UCSD-AML1 (cell line): ENCODE measurements at regions not wholly inside any gene's neighbourhood (a gene's known extent, or its start where the extent isn't known, plus 50 kb on each side); places are given as distances from the start of the nearest gene placed in this dataset.
"Not testable (repeated sequence)": the region's sequence is repeated elsewhere in the genome, so short reads cannot be mapped to it uniquely, and the experiment has no call there.

Source experiments
- DNase-seq: peaks from one replicate; lab custom pipeline; 2025; ENCODE audit not compliant: unreplicated experiment; lab: John Stamatoyannopoulos, UW

DNA sequence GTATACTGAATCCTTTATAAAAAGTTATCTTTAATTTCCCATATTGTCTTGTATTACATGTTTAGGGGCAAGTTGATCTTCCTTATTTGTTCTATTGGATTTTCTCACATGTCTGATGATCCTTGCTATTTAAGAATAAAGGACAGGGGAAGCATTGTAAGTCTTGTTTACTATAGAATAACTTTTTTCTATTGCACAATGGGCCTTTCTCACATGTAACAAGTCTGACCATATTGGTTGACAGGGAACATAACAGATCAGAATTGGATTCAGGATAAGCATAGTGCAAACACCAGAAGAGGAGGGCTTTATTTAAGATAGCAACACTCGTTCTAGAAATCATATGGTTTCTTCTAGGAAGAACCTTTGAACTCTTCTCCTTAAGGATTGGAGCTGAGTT lies 257.9 kb upstream of the RBMS3 start:
- DNase-seq: no peak

DNA sequence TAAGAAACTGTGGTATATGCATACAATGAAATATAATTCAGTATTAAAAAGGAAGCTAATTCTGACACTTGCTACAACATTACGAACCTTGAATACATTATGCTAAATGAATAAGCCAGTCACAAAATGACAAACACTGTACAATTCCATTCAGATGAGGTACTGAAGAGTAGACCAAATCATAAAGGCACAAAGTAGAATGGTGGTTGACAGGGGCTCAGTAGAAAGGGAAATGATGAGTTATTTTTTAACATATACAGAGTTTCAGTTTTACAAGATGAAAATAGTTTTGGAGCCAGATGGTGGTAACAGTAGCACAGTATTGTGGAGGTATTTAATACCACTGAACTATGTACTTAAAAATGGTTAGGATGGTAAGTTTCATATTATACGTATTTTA lies 254.6 kb upstream of the RBMS3 start:
- no peak for DNase-seq

DNA sequence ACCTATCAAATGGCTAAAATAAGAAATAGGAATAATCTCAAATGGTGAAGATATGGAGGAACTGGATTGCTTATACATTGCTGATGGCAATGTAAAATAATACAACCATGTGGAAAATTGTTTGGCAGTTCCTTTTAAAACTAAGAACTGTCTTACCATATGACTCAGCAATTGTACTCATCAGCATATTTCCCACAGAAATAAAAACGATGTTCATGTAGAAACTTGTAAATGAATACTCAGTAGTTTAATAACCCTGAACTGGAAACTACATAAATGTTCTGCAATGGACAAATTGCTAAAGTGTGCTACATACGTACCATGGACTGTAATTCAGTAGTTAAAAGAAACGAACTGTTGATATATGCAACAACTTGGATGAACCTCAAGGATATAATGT lies 253.9 kb upstream of the RBMS3 start:
- no peak for DNase-seq

DNA sequence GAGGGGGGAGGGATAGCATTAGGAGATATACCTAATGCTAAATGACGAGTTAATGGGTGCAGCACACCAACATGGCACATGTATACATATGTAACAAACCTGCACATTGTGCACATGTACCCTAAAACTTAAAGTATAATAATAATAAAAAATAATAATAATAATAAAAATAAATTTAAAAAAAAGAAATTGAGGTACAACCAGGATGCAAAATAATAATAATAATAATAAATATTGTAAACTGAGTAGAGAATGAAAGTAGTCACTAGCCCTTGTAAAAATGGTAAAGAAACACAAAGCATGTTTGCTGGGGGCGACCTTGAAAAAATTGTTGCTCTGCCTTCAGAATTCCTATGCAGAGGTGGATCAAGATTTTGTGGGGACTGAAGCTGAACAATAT lies 249.7 kb upstream of the RBMS3 start:
- DNase-seq: not testable (repeated sequence)

DNA sequence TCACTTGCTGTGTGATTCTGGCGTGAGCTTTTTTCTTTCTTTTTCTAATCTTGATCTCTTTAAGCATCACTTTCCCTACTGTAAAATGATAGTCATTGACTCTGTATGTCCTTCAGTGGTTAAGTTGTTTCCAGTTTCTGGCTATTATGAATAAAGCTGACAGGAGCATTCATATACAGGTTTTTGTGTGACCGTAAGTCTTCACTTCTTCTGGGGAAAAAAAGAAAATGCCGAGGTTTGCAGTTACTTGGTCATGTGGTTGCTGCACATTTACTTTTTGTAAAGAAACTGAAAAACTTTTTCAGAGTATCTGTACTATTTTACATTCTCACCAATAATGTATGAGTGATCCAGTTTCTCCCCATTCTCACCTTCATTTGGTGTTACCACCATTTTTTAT lies 247.4 kb upstream of the RBMS3 start:
- DNase-seq: no peak

DNA sequence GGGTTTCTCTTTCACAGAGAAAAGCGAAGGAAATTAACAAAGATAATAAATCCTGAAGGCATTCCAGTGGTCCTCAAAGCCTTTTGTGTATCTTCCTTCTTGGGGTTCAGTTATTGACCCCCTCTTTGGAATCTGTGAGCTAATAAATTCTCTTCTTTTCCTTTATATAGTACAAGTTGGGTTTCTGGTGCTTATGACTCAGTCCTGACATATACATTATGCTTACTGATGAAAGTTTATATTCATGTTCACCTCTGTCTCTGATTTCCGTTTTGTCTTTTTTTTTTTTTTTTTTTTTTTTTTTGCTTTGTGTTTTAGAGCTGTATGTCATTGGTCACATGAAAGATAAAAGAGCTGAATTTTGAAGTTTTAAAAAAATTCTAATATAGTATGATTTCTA lies 230.7 kb upstream of the RBMS3 start:
- DNase-seq: no peak

DNA sequence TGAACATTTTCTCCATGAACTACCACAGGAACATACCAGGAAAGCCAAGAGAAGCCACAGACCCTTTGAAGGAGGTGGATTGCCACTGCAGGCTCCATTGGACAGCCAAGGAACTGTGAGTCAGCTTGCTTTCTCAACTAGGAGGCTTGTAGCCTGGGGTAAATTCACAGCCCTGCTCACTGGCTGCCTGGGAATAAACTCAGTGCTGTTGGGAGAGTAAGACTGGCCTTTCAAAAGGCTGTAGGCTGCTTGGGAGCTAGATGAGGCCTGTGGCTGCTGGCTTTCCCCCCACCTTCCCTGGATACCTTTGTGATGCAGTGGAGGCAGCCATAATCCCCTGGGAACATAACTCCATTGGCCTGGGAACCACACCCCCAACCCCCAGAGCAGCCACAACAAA lies 223.5 kb upstream of the RBMS3 start:
- no peak for DNase-seq

DNA sequence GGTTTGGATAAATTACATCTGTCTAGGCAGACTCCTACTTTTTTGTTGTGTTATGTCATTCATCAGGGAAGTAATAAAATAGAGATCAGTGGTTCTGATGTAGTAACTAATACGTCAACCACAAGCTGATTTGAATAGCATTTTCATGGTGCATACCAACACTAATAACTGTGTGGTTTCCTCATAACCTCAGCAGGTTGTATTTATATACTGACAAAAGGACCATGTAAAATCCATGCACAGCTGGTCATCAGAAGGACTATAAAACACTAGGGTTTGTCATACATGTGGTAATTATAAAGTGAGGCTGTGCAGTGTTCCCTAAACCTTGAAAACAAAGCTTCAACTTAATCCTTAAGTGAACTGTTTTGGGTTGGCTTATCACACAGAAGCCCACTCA lies 216.8 kb upstream of the RBMS3 start:
- DNase-seq: no peak

DNA sequence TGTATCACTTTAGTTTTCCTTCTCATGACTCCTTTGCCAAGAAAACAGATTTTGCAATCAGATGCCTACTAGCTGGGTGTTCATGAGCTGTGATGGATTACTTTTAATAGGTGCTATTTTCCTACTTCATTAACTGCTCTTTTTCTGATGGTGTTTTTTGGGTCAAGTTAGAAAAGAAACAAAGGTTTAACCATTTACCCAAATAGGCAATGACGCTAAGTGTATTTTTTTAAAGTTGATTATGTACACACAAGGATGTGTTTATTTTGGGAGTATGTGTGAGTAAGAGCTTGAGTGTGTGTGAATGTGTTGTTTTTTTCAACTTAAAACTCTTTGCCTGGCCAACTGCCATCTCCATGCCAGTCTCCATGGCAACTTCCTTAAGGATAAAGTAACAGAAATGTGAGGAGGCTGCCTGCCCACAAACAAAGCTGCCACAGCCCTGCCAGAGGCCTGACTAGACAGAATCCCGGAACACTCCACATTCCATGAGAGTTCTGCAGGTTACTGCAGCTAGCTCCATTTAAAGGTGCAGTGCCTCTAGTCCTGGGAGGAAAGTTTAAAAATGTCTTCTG lies 215.6 kb upstream of the RBMS3 start:
- no peak for DNase-seq

DNA sequence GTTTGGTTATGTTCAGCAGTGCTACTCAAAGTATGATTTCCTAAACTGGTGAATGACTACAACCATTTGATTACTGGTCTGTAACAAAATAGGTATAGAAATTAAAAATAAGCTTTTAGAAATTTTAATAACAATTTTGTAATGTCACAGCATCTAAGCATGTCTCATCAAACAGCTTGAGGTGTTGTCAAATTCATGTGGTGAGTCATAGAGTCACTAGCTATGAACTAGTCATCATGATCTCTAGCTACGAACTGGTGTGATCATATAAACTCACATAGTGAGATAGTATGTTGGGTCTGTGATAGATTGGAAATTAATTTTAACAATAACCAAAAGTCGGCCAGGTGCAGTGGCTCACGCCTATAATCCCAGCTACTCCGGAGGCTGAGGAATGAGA lies 213.9 kb upstream of the RBMS3 start:
- DNase-seq: no peak

DNA sequence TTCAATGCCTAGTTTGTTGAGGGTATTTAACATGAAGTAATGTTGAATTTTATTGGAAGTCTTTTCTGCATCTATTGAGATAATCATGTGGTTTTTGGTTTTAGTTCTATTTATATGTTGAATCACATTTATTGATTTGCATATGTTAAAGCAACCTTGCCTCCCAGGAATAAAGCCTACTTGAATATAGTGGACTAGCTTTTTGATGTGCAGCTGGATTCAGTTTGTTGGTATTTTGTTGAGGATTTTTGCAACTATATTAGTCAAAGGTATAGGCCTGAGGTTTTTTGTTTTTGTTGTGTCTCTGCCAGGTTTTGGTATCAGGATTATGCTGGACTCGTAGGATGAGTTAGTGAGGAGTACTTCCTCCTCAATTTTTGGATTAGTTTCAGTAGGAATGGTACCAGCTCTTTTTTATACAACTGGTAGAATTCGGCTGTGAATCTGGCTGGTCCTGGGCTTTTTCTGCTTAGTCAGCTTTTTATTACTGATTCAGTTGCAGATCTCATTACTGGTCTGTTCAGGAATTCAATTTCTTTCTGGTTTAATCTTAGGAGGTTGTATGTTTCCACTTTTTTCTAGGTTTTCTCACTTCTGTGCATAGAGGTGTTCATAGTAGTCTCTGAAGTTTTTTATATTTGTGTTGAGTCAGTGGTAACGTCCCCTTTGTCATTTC lies 209.8 kb upstream of the RBMS3 start:
- DNase-seq: no peak

DNA sequence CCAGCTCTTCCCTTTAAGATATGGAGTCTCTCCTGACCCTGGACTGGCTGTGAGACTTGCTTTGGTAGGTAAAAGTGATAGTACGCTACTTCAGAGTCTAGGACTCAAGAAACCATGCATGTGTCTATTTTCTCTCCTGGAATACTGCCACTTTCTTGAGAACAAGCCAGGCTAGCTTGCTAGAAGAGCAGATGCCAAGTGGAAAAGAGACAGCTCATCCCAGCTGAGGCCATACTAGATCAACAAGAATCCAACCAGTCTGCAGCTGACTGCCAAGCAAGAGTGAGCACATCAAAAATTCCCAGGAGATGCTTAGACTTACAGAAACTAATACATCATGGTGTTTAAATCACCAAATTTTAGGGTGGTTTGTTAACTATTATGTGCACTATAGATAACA lies 208.3 kb upstream of the RBMS3 start:
- DNase-seq: no peak

DNA sequence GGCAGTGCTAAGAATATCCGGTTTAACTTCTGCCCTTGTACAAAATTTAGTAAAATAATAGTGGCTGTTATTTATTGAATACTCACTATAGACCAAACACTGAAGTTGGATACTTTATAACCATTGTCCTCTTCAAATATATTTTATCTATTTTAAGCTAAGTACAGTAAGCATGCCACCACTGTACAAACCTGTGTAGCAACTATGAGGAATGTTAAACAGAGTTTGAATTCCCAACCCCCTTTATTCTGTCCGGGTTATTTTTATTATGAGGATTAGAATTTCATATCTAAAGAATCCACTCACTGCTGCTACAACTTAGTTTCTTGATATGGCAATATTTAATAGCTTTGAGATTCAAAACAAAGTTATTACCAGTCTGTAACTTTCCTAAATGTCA lies 203.5 kb upstream of the RBMS3 start:
- DNase-seq: no peak

DNA sequence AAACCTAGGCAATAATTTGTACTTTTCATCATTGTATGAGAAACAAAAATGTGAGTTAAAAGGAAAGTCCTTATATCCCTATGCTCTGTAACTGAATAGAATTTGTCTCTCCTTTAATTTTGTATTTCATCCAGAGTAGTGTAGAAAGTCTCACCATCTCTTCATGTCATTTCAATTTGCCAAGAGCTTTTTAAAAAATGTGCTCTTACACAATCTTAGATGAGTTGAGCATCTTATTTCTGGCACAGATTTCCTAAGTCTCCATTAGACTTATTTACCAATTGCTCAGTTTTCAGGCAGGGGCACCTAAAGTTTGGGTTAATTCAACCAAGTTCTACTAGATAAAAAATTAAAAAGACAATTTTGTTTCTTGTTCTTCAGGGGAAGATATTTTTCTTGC lies 201.5 kb upstream of the RBMS3 start:
- DNase-seq: no peak

DNA sequence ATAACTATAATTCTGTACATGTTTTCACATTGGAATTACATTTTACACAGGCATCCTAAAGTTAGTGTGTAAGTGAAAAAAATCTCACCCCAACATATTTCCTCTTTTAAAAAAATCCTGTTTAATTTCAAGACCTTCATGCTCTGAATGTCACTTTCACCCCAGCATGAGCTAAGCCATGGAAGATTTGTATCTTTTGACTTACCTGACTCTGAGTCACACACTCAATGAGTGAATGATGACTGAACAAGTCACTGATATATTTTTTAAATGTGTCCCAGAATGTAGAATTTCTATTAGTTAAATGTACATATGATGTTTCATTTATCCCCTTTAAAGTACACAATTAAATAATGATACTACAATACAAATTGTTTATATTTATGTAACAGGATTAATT lies 199.9 kb upstream of the RBMS3 start:
- DNase-seq: no peak

DNA sequence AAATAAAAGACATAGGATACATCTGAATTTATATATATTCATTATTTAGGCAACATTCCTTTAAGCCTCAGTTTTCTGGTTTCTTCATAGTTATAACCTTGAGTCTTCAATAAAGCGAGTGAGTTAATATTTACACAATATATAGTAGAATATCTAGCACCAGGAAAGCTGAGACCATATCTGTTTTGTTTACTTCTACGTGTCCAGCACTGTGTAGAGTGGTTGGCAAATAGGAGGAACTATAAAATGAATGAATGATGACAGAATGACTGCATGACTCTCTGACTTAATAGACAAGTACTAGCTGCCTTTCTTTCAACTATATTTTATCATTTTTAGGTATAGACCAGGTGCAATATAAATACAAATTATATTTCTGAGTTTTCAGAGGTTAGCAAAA lies 197.8 kb upstream of the RBMS3 start:
- DNase-seq: no peak

DNA sequence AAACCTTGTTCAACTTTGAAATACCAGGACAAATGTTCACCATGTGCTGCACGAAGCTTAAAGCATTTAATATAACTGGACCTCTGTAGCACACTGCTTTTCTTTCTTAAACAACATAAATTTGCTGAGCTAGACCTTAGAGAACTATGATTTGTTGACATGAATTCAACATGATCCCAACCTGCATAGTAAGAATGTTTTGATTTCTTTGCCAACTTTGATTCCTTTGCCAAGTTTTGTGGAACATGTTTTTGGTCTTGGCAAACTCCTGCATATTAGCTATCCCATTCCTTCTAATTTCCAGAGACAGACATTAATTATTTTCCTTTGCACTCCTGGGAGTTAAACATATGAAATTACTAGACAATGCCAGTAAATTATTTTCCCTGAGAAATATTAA lies 197.2 kb upstream of the RBMS3 start:
- no peak for DNase-seq

DNA sequence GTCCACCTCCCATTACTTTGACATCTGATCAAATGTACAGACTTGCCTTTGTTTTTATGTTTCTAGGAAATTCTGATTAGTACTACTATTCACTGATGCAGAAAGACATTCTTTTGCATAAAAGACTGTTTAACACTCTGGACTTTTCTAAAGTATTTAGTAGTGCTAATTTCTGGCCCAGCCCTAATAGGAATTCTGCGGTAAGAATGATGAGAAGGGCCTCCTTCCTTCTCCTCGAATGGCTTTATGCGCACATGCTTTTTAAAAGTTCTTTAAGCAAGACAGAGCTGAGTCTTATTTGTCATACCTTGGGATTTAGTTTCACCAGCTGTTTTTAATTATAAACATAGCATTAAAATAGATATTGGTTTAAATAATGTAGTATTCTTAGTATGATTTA lies 192.3 kb upstream of the RBMS3 start:
- no peak for DNase-seq

DNA sequence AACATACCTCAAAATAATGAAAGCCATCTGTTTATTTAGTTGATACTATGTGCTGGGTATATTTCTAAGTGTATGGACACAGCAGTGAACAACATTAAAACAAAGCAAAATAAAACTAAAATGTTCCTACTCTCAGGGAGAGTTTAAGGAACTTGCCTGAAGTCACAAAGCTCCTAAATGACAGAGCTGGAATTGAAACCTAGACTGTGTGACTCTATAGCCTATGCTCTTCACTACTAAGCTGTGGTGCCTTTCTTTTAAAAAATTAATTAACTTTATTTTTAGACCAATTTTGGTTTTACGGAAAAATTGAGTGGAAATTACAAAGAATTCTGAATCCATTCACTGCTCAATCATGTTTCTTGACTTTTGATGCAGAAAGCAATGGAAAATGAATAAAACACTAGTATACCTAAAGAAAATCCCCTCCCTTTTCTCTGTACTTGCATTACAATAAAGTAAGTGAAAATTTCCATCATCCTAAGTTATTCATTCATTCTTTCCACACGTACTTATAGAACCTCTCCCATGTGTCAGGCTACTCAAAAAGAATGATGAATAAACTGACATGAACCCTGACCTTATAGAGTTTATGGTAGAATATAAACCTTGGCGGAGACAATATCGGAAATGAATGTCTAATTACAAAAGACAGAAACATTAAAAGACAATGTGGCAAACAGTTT lies 189.8 kb upstream of the RBMS3 start:
- DNase-seq: no peak

DNA sequence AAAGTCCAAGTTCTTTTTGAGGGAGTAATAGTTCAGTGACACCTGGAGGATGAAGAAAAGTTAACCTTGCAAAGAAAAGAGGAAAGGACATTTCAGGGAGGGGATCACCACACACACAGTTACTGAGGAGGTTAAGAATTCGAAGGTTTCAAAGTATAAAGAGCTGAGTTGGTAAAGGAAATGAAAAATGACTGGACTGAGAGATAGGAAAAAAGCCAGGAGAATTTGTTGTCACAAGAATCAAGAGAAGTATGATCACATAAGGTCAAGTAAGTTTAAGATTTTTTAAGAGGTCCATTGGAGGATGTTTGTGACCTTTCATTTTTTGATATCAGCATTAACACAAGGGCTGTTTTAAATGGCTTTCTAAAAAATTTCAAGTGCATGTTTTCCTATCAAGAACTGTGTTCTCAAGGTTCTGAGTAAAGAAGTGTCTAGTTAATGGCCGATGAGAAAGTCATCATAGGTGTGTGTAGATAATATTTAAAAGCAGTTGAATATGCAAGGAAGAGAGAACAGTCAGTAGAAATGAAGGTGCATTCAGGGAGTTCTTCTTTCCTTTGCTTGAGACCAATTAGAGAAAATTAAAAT lies 189.2 kb upstream of the RBMS3 start:
- DNase-seq: no peak

DNA sequence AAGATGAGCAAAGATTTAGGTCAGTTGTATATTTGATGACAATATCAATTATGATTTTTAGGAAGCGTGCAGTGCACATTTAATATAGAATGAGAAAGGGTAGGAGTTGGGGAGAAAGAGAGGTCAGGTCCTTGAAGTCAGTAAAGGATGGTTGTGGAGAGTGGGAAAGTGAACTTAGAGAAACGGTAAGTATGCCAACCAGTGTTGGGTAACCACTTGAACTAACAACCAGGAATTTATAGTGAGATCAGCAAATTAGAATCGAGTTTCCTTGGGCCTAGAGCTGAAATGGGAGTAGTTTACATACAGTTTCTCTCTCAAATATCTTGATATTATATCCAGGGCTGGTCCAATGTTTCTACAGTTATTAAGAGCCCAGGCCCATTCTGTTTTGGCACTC lies 188.5 kb upstream of the RBMS3 start:
- DNase-seq: no peak

DNA sequence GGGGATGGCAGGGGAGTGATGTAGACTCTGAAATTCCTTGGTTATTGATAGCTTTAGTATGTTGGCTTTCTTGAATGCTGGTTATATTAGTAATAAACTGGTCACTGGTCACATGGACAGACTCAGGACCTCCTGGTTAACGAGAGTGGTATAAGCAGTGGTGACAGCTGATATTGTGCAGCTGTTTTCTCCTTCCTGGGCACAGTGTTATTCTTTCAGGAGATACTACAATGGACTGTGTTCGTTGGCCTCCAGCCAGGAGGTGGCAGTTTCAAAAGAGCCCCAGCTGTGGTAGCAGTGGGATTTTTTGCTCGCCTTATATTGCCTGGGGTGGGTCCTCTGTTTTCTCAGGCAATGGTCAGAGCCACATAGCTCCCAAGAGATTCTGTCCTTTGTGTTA lies 181.6 kb upstream of the RBMS3 start:
- no peak for DNase-seq
